Medulla oblongata (tissue), 1 donor: ENCODE measurements at regions not wholly inside any gene's neighbourhood (a gene's known extent, or its start where the extent isn't known, plus 50 kb on each side); places are given as distances from the start of the nearest gene placed in this dataset.
"Not testable (repeated sequence)": the region's sequence is repeated elsewhere in the genome, so short reads cannot be mapped to it uniquely, and the experiment has no call there.

ENCODE experiments used
- DNase-seq: peaks from one replicate; pipeline ENCODE4 v3.0.0-alpha.2; 2015; ENCODE audit errors: extremely low spot score

DNA sequence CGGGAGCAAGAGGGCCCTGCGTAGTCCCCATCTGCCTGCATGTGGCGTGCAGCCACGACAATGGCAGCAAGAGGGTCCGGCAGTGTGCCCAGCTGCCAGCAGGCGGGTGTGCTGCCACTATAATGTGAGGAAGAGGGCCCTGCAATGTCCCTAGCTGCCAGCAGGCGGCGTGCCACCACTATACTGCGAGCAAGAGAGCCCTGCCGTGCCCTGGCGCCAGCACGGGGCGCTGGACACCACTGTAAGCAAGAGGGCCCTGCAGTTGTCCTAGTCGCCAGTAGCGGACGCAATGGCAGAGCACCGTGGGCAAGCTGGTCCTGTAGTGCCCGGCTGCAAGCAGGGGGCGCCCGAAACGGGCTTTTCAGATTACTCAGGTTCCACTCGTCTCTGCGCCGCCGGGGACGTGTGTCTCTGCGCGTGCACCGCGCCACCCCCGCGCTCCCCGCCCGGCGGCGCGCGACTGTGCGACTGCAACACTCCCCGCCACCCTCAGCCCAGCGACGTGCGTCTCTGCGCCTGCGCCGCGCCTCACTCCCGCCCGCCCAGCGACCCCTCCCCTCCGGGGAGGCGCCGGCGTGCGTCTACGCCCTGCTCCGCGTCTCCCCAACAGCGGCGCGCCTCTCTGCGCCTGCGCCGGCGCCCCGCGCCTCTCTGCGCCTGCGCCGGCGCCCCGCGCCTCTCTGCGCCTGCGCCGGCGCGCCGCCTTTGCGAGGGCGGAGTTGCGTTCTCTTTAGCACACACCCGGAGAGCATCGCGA lies 159.4 kb upstream of the FRG2B start:
- not testable (repeated sequence) for DNase-seq

DNA sequence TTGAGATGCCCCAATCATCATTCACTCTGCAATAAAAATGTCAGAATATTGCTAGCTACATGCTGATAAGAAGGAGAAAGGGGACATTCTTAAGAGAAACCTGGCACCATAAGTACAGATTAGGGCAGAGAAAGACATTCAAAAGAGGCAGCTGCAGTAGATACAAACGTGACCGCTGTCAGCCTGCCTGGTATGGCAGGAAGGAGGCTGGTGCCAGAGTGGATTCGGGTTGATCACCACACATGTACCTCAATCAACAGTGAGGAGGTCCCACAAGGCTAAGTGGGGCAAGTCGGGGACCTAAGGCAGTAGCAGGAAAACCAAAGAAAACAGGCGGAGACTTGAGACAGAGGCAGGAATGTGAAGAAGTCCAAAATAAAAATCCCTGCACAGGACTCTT lies 158.6 kb upstream of the FRG2B start:
- DNase-seq, result not testable (repeated sequence)

GRCh38 chr10:133765308-133765707 lies 138.7 kb upstream of the FRG2B start:
- DNase-seq, result not testable (repeated sequence)

DNA sequence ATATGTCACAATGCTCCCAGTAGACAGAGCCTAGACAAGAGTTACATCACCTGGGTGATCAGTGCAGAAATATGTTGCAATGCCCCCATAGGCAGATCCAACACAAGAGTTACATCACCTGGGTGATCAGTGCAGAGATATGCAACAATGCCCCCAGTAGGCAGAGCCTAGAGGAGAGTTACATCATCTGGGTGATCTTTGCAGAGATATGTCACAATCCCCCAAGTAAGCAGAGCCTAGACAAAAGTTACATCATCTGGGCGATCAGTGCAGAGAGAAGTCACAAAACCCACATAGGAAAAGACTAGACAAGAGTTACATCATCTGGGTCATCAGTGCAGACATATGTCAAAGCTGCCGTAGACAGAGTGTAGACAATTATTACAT lies 138.2 kb upstream of the FRG2B start:
- DNase-seq, result not testable (repeated sequence)

DNA sequence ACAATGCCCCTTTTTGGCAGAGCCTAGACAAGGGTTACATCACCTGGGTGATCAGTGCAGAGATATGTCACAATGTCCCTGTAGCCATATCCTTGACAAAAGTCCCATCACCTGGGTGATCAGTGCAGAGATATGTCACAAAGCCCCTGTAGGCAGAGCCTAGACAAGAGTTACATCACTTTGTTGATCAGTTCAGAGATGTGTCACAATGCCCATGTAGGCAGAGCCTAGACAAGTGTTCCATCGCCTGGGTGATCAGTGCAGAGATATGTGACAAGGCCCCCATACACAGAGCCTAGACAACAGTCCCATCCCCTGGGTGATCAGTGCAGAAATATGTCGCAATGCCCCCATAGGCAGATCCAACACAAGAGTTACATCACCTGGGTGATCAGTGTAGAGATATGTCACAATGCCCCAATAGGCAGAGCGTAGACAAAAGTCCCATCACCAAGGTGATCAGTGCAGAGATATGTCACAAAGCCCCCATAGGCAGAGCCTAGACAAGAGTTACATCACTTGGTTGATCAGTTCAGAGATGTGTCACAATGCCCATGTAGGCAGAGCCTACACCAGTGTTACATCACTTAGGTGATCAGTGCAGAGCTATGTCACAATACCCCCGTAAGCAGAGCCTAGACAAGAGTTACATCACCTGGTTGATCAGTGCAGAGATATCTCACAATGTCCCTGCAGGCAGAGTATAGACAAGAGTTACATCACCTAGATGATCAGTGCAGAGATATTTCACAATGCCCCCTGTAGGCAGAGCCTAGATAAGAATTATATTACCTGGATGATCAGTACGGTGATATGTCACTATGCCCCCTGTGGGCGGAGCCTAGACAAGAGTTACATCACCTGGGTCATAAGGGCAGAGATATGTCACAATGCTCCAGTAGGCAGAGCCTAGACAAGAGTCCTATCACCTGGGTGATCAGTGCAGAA lies 137.6 kb upstream of the FRG2B start:
- peak; percentile 1 for DNase-seq

DNA sequence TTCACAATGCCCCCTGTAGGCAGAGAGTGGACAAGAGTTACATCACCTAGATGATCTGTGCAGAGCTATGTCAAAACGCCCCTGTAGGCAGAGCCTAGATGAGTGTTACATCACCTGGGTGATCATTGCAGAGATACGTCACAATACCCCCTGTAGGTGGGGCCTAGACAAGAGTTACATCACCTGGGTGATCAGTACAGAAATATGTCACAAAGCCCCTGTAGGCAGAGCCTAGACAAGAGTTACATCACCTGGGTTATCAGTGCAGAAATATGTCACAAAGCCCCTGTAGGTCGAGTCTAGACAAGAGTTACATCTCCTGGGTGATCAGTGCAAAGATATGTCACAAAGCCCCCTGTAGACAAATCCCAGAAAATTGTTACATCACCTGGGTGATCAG lies 136.6 kb upstream of the FRG2B start:
- DNase-seq, result not testable (repeated sequence)

DNA sequence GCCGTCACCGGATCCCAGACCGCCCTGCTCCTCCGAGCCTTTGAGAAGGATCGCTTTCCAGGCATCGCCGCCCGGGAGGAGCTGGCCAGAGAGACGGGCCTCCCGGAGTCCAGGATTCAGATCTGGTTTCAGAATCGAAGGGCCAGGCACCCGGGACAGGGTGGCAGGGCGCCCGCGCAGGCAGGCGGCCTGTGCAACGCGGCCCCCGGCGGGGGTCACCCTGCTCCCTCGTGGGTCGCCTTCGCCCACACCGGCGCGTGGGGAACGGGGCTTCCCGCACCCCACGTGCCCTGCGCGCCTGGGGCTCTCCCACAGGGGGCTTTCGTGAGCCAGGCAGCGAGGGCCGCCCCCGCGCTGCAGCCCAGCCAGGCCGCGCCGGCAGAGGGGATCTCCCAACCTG lies 127.0 kb upstream of the FRG2B start:
- not testable (repeated sequence) for DNase-seq
